HG03097 (cell line): ENCODE measurements at regions not wholly inside any gene's neighbourhood (a gene's known extent, or its start where the extent isn't known, plus 50 kb on each side); places are given as distances from the start of the nearest gene placed in this dataset.

Experiments
- ATAC-seq: cut with Tn5 transposase; IDR thresholded peaks from one replicate; pipeline ENCODE4 v1.9.1; 2021; ENCODE audit not compliant: unreplicated experiment, low FRiP score

DNA sequence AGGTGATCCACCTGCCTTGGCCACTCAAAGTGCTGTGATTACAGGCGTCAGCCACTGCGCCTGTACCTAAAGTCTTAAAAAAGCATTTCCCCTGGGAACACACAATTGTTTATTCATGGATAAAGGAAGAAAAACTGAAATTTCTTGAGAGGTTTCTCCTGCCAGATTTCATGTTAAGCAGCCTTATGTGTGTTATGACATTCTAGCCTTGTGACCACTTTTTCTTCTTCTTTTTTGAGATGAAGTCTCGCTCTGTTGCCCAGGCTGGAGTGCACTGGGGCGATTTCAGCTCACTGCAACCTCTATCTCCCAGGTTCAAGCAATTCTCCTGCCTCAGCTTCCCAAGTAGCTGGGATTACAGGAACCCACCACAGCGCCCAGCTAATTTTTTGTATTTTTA is 57.8 kb upstream of the PLAC8 start:
- ATAC-seq = no peak

DNA sequence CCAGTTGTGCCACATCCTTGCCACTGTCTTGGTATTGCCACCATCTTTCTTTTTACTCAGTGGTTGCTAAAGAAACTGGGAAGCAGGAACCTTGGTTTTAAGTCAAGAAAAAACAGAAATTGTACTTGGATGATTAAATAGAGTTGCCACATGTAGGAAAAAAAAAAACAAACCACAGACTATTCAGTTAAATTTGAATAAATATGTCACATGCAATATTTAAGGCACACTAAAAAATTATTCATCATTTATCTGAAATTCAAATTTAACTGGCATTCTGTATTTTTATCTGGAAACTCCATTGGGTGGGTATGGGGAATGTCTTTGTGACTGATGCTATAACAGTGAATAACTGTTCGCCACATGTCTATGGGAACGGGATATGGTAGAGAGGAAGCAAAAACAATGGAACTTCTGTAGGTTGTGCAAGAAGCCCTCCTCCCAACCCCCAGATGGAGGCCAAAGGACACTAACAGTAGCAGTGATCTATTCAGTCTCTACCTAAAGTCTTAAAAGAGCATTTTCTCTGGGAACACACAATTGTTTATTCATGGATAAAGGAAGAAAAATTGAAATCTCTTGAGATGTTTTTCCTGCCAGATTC is 57.0 kb upstream of the PLAC8 start:
- no peak for ATAC-seq

GRCh38 chr4:83170952-83171399 is 56.4 kb upstream of the PLAC8 start:
- no peak for ATAC-seq
